H9 (cell line): ENCODE measurements at regions not wholly inside any gene's neighbourhood (a gene's known extent, or its start where the extent isn't known, plus 50 kb on each side); places are given as distances from the start of the nearest gene placed in this dataset.

Source experiments
- DNase-seq: peaks from one replicate; pipeline ENCODE4 v3.0.0-alpha.2; 2017
- H2AFZ ChIP-seq: one replicate; pipeline ENCODE4 v1.6.1; 2013; ENCODE audit warnings: mild to moderate bottlenecking, low read length, control low read depth, moderate library complexity
- H2AK5ac ChIP-seq: 2 replicates; pipeline ENCODE4 v1.6.1; 2013; ENCODE audit warnings: low read length, control low read depth, mixed read lengths; ENCODE audit not compliant: insufficient read length
- H2BK120ac ChIP-seq: one replicate; pipeline ENCODE4 v1.6.1; 2013; ENCODE audit warnings: low read depth, mild to moderate bottlenecking, low read length, control low read depth, inconsistent platforms; ENCODE audit not compliant: poor library complexity, severe bottlenecking
- H2BK12ac ChIP-seq: 2 replicates; pipeline ENCODE4 v1.6.1; 2013; ENCODE audit warnings: low read length, control low read depth, mixed read lengths, low read depth; ENCODE audit not compliant: insufficient read length
- H2BK15ac ChIP-seq: 2 replicates; pipeline ENCODE4 v1.6.1; 2013; ENCODE audit warnings: low read depth, low read length, control low read depth
- H2BK20ac ChIP-seq: one replicate; pipeline ENCODE4 v1.6.1; 2013; ENCODE audit warnings: low read depth, mild to moderate bottlenecking, low read length, control low read depth, inconsistent platforms; ENCODE audit not compliant: poor library complexity, severe bottlenecking
- H2BK5ac ChIP-seq: 2 replicates; pipeline ENCODE4 v1.6.1; 2013; ENCODE audit warnings: low read length, control low read depth, mixed read lengths; ENCODE audit not compliant: insufficient read length
- H3K14ac ChIP-seq: 2 replicates; pipeline ENCODE4 v1.6.1; 2013; ENCODE audit warnings: low read length, control low read depth; ENCODE audit not compliant: insufficient read depth
- H3K18ac ChIP-seq: 2 replicates; pipeline ENCODE4 v1.6.1; 2013; ENCODE audit warnings: low read depth, mild to moderate bottlenecking, mixed read lengths, low read length, control low read depth; ENCODE audit not compliant: insufficient read length
- H3K23ac ChIP-seq: 2 replicates; pipeline ENCODE4 v1.6.1; 2013; ENCODE audit warnings: low read length, control low read depth, mixed read lengths, low read depth; ENCODE audit not compliant: insufficient read length
- H3K23me2 ChIP-seq: 2 replicates; pipeline ENCODE4 v1.6.1; 2013; ENCODE audit warnings: low read depth, mild to moderate bottlenecking, mixed read lengths, low read length, control low read depth; ENCODE audit not compliant: insufficient read length, poor library complexity, severe bottlenecking
- H3K27ac ChIP-seq: 2 replicates; pipeline ENCODE4 v1.5.1; 2013; ENCODE audit warnings: low read length, control low read depth, mixed read lengths, low read depth; ENCODE audit not compliant: insufficient read length
- H3K27me3 ChIP-seq: 2 replicates; pipeline ENCODE4 v1.6.1; 2013; ENCODE audit warnings: low read length, control low read depth, inconsistent platforms; ENCODE audit not compliant: insufficient read depth
- H3K4ac ChIP-seq: 2 replicates; pipeline ENCODE4 v1.6.1; 2013; ENCODE audit warnings: low read depth, mild to moderate bottlenecking, control low read depth, inconsistent platforms, low read length, moderate library complexity
- H3K4me1 ChIP-seq: 2 replicates; pipeline ENCODE4 v1.6.1; 2013; ENCODE audit warnings: low read length, control low read depth, inconsistent platforms; ENCODE audit not compliant: insufficient read depth
- H3K4me2 ChIP-seq: 2 replicates; pipeline ENCODE4 v1.6.1; 2013; ENCODE audit warnings: low read length, control low read depth, mixed read lengths; ENCODE audit not compliant: insufficient read length, insufficient read depth
- H3K56ac ChIP-seq: 2 replicates; pipeline ENCODE4 v1.6.1; 2013; ENCODE audit warnings: low read depth, mild to moderate bottlenecking, mixed read lengths, low read length, control low read depth; ENCODE audit not compliant: insufficient read length
- H3K79me1 ChIP-seq: 2 replicates; pipeline ENCODE4 v1.6.1; 2013; ENCODE audit warnings: low read depth, mild to moderate bottlenecking, moderate library complexity, low read length, control low read depth, inconsistent platforms; ENCODE audit not compliant: insufficient read depth, poor library complexity, severe bottlenecking
- H3K79me2 ChIP-seq: 2 replicates; pipeline ENCODE4 v1.6.1; 2013; ENCODE audit warnings: low read length, control low read depth, inconsistent platforms; ENCODE audit not compliant: insufficient read depth
- H3K9ac ChIP-seq: 2 replicates; pipeline ENCODE4 v1.6.1; 2013; ENCODE audit warnings: low read length, control low read depth, mixed read lengths; ENCODE audit not compliant: insufficient read length; ENCODE audit errors: extremely low read depth
- H3K9me3 ChIP-seq: one replicate; pipeline ENCODE4 v1.6.1; 2013; ENCODE audit warnings: low read depth, low read length, inconsistent platforms; ENCODE audit not compliant: control insufficient read depth
- H3T11ph ChIP-seq: one replicate; pipeline ENCODE4 v1.6.1; 2013; ENCODE audit warnings: mild to moderate bottlenecking, low read length, control low read depth, inconsistent platforms
- H4K20me1 ChIP-seq: one replicate; pipeline ENCODE4 v1.6.1; 2013; ENCODE audit not compliant: control insufficient read depth, insufficient read length, insufficient read depth
- H4K5ac ChIP-seq: 2 replicates; pipeline ENCODE4 v1.6.1; 2013; ENCODE audit warnings: low read depth, mild to moderate bottlenecking, mixed read lengths, low read length, control low read depth; ENCODE audit not compliant: insufficient read length
- H4K8ac ChIP-seq: replicated peaks from 2 replicates; pipeline ENCODE4 v1.6.1; 2013; ENCODE audit warnings: low read length, control low read depth, mixed read lengths, low read depth; ENCODE audit not compliant: insufficient read length
- H4K91ac ChIP-seq: 2 replicates; pipeline ENCODE4 v1.6.1; 2013; ENCODE audit warnings: low read depth, mild to moderate bottlenecking, moderate library complexity, mixed read lengths, low read length, control low read depth; ENCODE audit not compliant: insufficient read length
- H3K27ac Mint-ChIP-seq, 3 experiments: 2 replicates in 2 of 3; 3 replicates in 1 of 3; pipeline ENCODE4 v1.8.0; 2020 to 2021; ENCODE audit warnings: mixed read lengths in 3 of 3, mild to moderate bottlenecking in 1 of 3, moderate library complexity in 1 of 3
- H3K27me3 Mint-ChIP-seq: 2 replicates; pipeline ENCODE4 v1.8.0; 2021; ENCODE audit warnings: low read depth, mild to moderate bottlenecking, moderate library complexity, mixed read lengths
- H3K36me3 Mint-ChIP-seq, 3 experiments: 2 replicates in 2 of 3; 3 replicates in 1 of 3; pipeline ENCODE4 v1.8.0; 2020 to 2021; ENCODE audit warnings: low read depth in 3 of 3, mixed read lengths in 3 of 3; ENCODE audit not compliant: insufficient read depth in 1 of 3
- H3K4me1 Mint-ChIP-seq, 2 experiments: 2 replicates each; pipeline ENCODE4 v1.8.0; 2020; ENCODE audit warnings: mixed read lengths in 2 of 2
- H3K4me3 Mint-ChIP-seq, 2 experiments: 2 replicates in 1 of 2; 3 replicates in 1 of 2; pipeline ENCODE4 v1.8.0; 2020 to 2021; ENCODE audit warnings: mild to moderate bottlenecking in 2 of 2, mixed read lengths in 2 of 2, moderate library complexity in 1 of 2
- H3K9me3 Mint-ChIP-seq, 2 experiments: 2 replicates in 1 of 2; 3 replicates in 1 of 2; pipeline ENCODE4 v1.8.0; 2020; ENCODE audit warnings: mild to moderate bottlenecking in 2 of 2, mixed read lengths in 2 of 2, moderate library complexity in 1 of 2
- WGBS: extraction: QIAGEN DNeasy Blood & Tissue Kit; methylation state at CpG from one replicate; pipeline ENCODE4 v1.1.7; 2013; ENCODE audit warnings: missing lambda C conversion rate, low lambda C conversion rate, mixed read lengths; ENCODE audit not compliant: insufficient read length; ENCODE audit errors: extremely low coverage; 5-methylcytosine and 5-hydroxymethylcytosine counted together
- TF ChIP-seq, protein P1 (sequence below): fragments of 200-600 bp; sonication (generic); conservative IDR thresholded peaks from 3 replicates; pipeline ENCODE4 v1.8.0; 2021; ENCODE audit warnings: antibody characterized with exemption, mild to moderate bottlenecking

DNA sequence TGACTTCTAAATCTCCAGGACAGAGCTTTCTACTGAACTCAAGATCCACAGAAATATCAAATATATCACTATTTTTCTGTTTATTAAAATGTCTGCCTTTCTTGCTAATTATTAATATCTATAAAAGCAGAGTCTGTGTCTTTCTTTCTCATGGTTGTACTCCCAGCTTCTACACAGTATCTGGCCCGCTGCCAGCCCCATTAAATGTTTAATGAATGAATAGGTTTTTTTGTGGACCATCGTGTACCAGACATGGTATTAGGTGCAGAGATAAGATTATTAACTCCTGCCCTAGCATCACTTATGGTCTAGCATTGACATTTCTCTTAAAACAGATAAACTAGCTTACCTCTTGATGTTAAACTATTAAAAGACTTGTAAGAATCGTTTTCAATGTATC is 111.4 kb upstream of the RBMS3 start:
- Histone ChIP-seq H2BK20ac (no peak overlapping the region), H2AFZ (no peak overlapping the region)
- H3K36me3 Mint-ChIP-seq, result no peaks in the 10 kb centered on the region; a peak in 1 of 7 replicates

More for the DNA sequence above, 111.4 kb upstream of the RBMS3 start:
- no peak overlapping the region for H4K8ac ChIP-seq
- no CpG with 5 or more reads among the region's 3 CpGs for WGBS
- TF ChIP-seq, protein P1, sequence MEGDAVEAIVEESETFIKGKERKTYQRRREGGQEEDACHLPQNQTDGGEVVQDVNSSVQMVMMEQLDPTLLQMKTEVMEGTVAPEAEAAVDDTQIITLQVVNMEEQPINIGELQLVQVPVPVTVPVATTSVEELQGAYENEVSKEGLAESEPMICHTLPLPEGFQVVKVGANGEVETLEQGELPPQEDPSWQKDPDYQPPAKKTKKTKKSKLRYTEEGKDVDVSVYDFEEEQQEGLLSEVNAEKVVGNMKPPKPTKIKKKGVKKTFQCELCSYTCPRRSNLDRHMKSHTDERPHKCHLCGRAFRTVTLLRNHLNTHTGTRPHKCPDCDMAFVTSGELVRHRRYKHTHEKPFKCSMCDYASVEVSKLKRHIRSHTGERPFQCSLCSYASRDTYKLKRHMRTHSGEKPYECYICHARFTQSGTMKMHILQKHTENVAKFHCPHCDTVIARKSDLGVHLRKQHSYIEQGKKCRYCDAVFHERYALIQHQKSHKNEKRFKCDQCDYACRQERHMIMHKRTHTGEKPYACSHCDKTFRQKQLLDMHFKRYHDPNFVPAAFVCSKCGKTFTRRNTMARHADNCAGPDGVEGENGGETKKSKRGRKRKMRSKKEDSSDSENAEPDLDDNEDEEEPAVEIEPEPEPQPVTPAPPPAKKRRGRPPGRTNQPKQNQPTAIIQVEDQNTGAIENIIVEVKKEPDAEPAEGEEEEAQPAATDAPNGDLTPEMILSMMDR, result no peak
- peaks cover 7 to 24% of the 10 kb centered on the region in 2 experiments for H3K4me1 Mint-ChIP-seq
- no peak overlapping the region for H4K5ac ChIP-seq
- no peak overlapping the region for H3K4ac ChIP-seq
- no peak overlapping the region for H3K27ac ChIP-seq
- peaks cover 3% of the 10 kb centered on the region; the same call in 1 of the 2 replicates for H3K4me1 ChIP-seq
- H3K23ac ChIP-seq, result no peak overlapping the region
- no peaks in the 10 kb centered on the region for H3K79me2 ChIP-seq
- no peak overlapping the region for H3K4me2 ChIP-seq
- H3K4me3 Mint-ChIP-seq, result no peak overlapping the region
- H3K9me3 ChIP-seq, result no peaks in the 10 kb centered on the region
- H2BK120ac ChIP-seq, result no peak overlapping the region
- H4K20me1 ChIP-seq, result no peaks in the 10 kb centered on the region
- H3K27ac Mint-ChIP-seq, result no peak overlapping the region
- H3T11ph ChIP-seq, result no peak overlapping the region
- H2BK12ac ChIP-seq, result no peak overlapping the region
- no peak overlapping the region for H3K14ac ChIP-seq
- H2BK15ac ChIP-seq, result no peak overlapping the region
- no peak for DNase-seq
- no peaks in the 10 kb centered on the region for H3K27me3 ChIP-seq
- H3K18ac ChIP-seq, result no peak overlapping the region
- H4K91ac ChIP-seq, result no peak overlapping the region
- H2AK5ac ChIP-seq, result no peak overlapping the region
- no peaks in the 10 kb centered on the region for H3K23me2 ChIP-seq
- no peaks in the 10 kb centered on the region for H3K79me1 ChIP-seq
- no peaks in the 10 kb centered on the region for H3K9me3 Mint-ChIP-seq
- no peaks in the 10 kb centered on the region for H3K27me3 Mint-ChIP-seq
- H3K9ac ChIP-seq, result no peak overlapping the region
- H3K56ac ChIP-seq, result no peak overlapping the region
- no peak overlapping the region for H2BK5ac ChIP-seq
